GM19468 (cell line): ENCODE measurements at regions not wholly inside any gene's neighbourhood (a gene's known extent, or its start where the extent isn't known, plus 50 kb on each side); places are given as distances from the start of the nearest gene placed in this dataset.
"Not testable (repeated sequence)": the region's sequence is repeated elsewhere in the genome, so short reads cannot be mapped to it uniquely, and the experiment has no call there.

ENCODE experiments used
- ATAC-seq: cut with Tn5 transposase; IDR thresholded peaks from one replicate; pipeline ENCODE4 v1.9.1; 2021; ENCODE audit warnings: mild to moderate bottlenecking, moderate library complexity, moderate number of reproducible peaks; ENCODE audit not compliant: unreplicated experiment; ENCODE audit errors: extremely low read depth

GRCh38 chr9:30172206-30172605 is 2212.2 kb upstream of the ACO1 start:
- no peak for ATAC-seq

- ATAC-seq: no peak
Measured at GRCh38 chr9:30178610-30179009, 2205.8 kb upstream of the ACO1 start.

- ATAC-seq: no peak
Measured at GRCh38 chr9:30193421-30193820, 2191.0 kb upstream of the ACO1 start.

GRCh38 chr9:30196941-30197340 is 2187.5 kb upstream of the ACO1 start:
- ATAC-seq: no peak

GRCh38 chr9:30197453-30197852 is 2187.0 kb upstream of the ACO1 start:
- no peak for ATAC-seq

- ATAC-seq: no peak
Measured at GRCh38 chr9:30197954-30198353, 2186.5 kb upstream of the ACO1 start.

GRCh38 chr9:30198463-30199309 is 2185.8 kb upstream of the ACO1 start:
- ATAC-seq: no peak

- no peak for ATAC-seq
Measured at GRCh38 chr9:30201024-30201423, 2183.4 kb upstream of the ACO1 start.

- ATAC-seq: no peak
Measured at GRCh38 chr9:30235068-30235467, 2149.4 kb upstream of the ACO1 start.

- ATAC-seq: no peak
Measured at GRCh38 chr9:30235564-30235963, 2148.9 kb upstream of the ACO1 start.

- ATAC-seq: no peak
Measured at GRCh38 chr9:30239878-30240277, 2144.6 kb upstream of the ACO1 start.

GRCh38 chr9:30243467-30243866 is 2141.0 kb upstream of the ACO1 start:
- ATAC-seq: no peak

GRCh38 chr9:30244877-30245276 is 2139.6 kb upstream of the ACO1 start:
- ATAC-seq: no peak

GRCh38 chr9:30250872-30251271 is 2133.6 kb upstream of the ACO1 start:
- no peak for ATAC-seq

GRCh38 chr9:30258094-30258493 is 2126.3 kb upstream of the ACO1 start:
- ATAC-seq: no peak

GRCh38 chr9:30280229-30280900 is 2104.1 kb upstream of the ACO1 start:
- peak; percentile 60 for ATAC-seq

- no peak for ATAC-seq
Measured at GRCh38 chr9:30289435-30289834, 2095.0 kb upstream of the ACO1 start.

GRCh38 chr9:30292026-30292425 is 2092.4 kb upstream of the ACO1 start:
- ATAC-seq: not testable (repeated sequence)

GRCh38 chr9:30293231-30293630 is 2091.2 kb upstream of the ACO1 start:
- ATAC-seq: no peak

- no peak for ATAC-seq
Measured at GRCh38 chr9:30299126-30299780, 2085.2 kb upstream of the ACO1 start.

GRCh38 chr9:30301271-30301963 is 2083.0 kb upstream of the ACO1 start:
- no peak for ATAC-seq
